ENCODE measurements at regions not wholly inside any gene's neighbourhood (a gene's known extent, or its start where the extent isn't known, plus 50 kb on each side); places are given as distances from the start of the nearest gene placed in this dataset.

- no peak for TF ChIP-seq JUND (IDR thresholded peaks at IDR 0.05; ENCODE audit: low read depth)
- no peak for DNase-seq (ENCODE audit: low read depth in 1 of 2, low spot score in 1 of 2)
- in situ Hi-C loops (cut with HindIII; ENCODE audit: low pct_unique_long_range_greater_than_20kb, low sequenced_read_pairs), result no loop called here
These were observed 445.6 kb upstream of the CELF4 start for GRCh38 chr18:38010971-38011857.

GRCh38 chr18:38010037-38010436, 444.4 kb upstream of the CELF4 start:
- no peak for TF ChIP-seq JUND (IDR thresholded peaks at IDR 0.05; ENCODE audit: low read depth)
- in situ Hi-C loops (cut with HindIII; ENCODE audit: low pct_unique_long_range_greater_than_20kb, low sequenced_read_pairs), result no loop called here
- DNase-seq (ENCODE audit: low read depth in 1 of 2, low spot score in 1 of 2), result no peak

- TF ChIP-seq JUND (IDR thresholded peaks at IDR 0.05; ENCODE audit: low read depth), result no peak
- in situ Hi-C loops (cut with HindIII; ENCODE audit: low pct_unique_long_range_greater_than_20kb, low sequenced_read_pairs), result no loop called here
- no peak for DNase-seq (ENCODE audit: low read depth in 1 of 2, low spot score in 1 of 2)
These were observed 443.7 kb upstream of the CELF4 start for GRCh38 chr18:38009320-38009719.

- in situ Hi-C loops (cut with HindIII; ENCODE audit: low pct_unique_long_range_greater_than_20kb, low sequenced_read_pairs), result no loop called here
- DNase-seq (ENCODE audit: low read depth in 1 of 2, low spot score in 1 of 2), result no peak
- no peak for TF ChIP-seq JUND (IDR thresholded peaks at IDR 0.05; ENCODE audit: low read depth)
These were observed 442.2 kb upstream of the CELF4 start for GRCh38 chr18:38007676-38008330.

GRCh38 chr18:38007026-38007425, 441.4 kb upstream of the CELF4 start:
- DNase-seq (ENCODE audit: low read depth in 1 of 2, low spot score in 1 of 2), result no peak
- in situ Hi-C loops (cut with HindIII; ENCODE audit: low pct_unique_long_range_greater_than_20kb, low sequenced_read_pairs), result no loop called here
- TF ChIP-seq JUND (IDR thresholded peaks at IDR 0.05; ENCODE audit: low read depth), result no peak

GRCh38 chr18:38006541-38006940, 440.9 kb upstream of the CELF4 start:
- TF ChIP-seq JUND (IDR thresholded peaks at IDR 0.05; ENCODE audit: low read depth), result no peak
- in situ Hi-C loops (cut with HindIII; ENCODE audit: low pct_unique_long_range_greater_than_20kb, low sequenced_read_pairs), result no loop called here
- peak in 1 of 2 experiments; percentile 7 for DNase-seq (ENCODE audit: low read depth in 1 of 2, low spot score in 1 of 2)

GRCh38 chr18:37997695-37998094, 432.1 kb upstream of the CELF4 start:
- TF ChIP-seq JUND (IDR thresholded peaks at IDR 0.05; ENCODE audit: low read depth), result no peak
- DNase-seq (ENCODE audit: low read depth in 1 of 2, low spot score in 1 of 2), result no peak
- in situ Hi-C loops (cut with HindIII; ENCODE audit: low pct_unique_long_range_greater_than_20kb, low sequenced_read_pairs), result no loop called here

- in situ Hi-C loops (cut with HindIII; ENCODE audit: low pct_unique_long_range_greater_than_20kb, low sequenced_read_pairs), result no loop called here
- DNase-seq (ENCODE audit: low read depth in 1 of 2, low spot score in 1 of 2), result no peak
- TF ChIP-seq JUND (IDR thresholded peaks at IDR 0.05; ENCODE audit: low read depth), result no peak
These were observed 422.3 kb upstream of the CELF4 start for GRCh38 chr18:37987901-37988300.

- DNase-seq (ENCODE audit: low read depth in 1 of 2, low spot score in 1 of 2), result no peak
- TF ChIP-seq JUND (IDR thresholded peaks at IDR 0.05; ENCODE audit: low read depth), result no peak
- in situ Hi-C loops (cut with HindIII; ENCODE audit: low pct_unique_long_range_greater_than_20kb, low sequenced_read_pairs), result no loop called here
These were observed 421.1 kb upstream of the CELF4 start for GRCh38 chr18:37986665-37987064.

- DNase-seq (ENCODE audit: low read depth in 1 of 2, low spot score in 1 of 2), result no peak
- TF ChIP-seq JUND (IDR thresholded peaks at IDR 0.05; ENCODE audit: low read depth), result no peak
- in situ Hi-C loops (cut with HindIII; ENCODE audit: low pct_unique_long_range_greater_than_20kb, low sequenced_read_pairs), result no loop called here
These were observed 419.5 kb upstream of the CELF4 start for GRCh38 chr18:37985126-37985525.

GRCh38 chr18:37980556-37980955, 415.0 kb upstream of the CELF4 start:
- in situ Hi-C loops (cut with HindIII; ENCODE audit: low pct_unique_long_range_greater_than_20kb, low sequenced_read_pairs), result no loop called here
- DNase-seq (ENCODE audit: low read depth in 1 of 2, low spot score in 1 of 2), result no peak
- no peak for TF ChIP-seq JUND (IDR thresholded peaks at IDR 0.05; ENCODE audit: low read depth)

GRCh38 chr18:37975446-37975845, 409.8 kb upstream of the CELF4 start:
- DNase-seq (ENCODE audit: low read depth in 1 of 2, low spot score in 1 of 2), result no peak
- in situ Hi-C loops (cut with HindIII; ENCODE audit: low pct_unique_long_range_greater_than_20kb, low sequenced_read_pairs), result no loop called here
- TF ChIP-seq JUND (IDR thresholded peaks at IDR 0.05; ENCODE audit: low read depth), result no peak

- in situ Hi-C loops (cut with HindIII; ENCODE audit: low pct_unique_long_range_greater_than_20kb, low sequenced_read_pairs), result no loop called here
- TF ChIP-seq JUND (IDR thresholded peaks at IDR 0.05; ENCODE audit: low read depth), result no peak
- DNase-seq (ENCODE audit: low read depth in 1 of 2, low spot score in 1 of 2), result no peak
These were observed 401.7 kb upstream of the CELF4 start for GRCh38 chr18:37967261-37967660.

Data from T47D (cell line).